Psoas muscle (tissue), 7 donors: ENCODE measurements at regions not wholly inside any gene's neighbourhood (a gene's known extent, or its start where the extent isn't known, plus 50 kb on each side); places are given as distances from the start of the nearest gene placed in this dataset.

Source experiments
- ATAC-seq, 4 donors: fragments of 200-7000 bp; cut with Tn5 transposase; one replicate each; pipeline ENCODE4 v1.9.1; 2020; ENCODE audit warnings: moderate library complexity in 3 of 4, mild to moderate bottlenecking in 2 of 4
- DNase-seq, 2 donors: peaks; one replicate each; pipeline ENCODE4 v3.0.0-alpha.2; 2020
- H3K27ac ChIP-seq: fragments of 200-600 bp; one replicate; pipeline ENCODE4 v1.8.0; 2022
- H3K27me3 ChIP-seq, 3 donors: fragments of 200-600 bp in 1 of 3; one replicate each; pipeline versions ENCODE4 v1.6.1 to v1.8.0; 2013 to 2022; ENCODE audit warnings: low read length in 2 of 3, mild to moderate bottlenecking in 2 of 3, moderate library complexity in 1 of 3; ENCODE audit not compliant: insufficient read depth in 3 of 3
- H3K36me3 ChIP-seq, 2 donors: fragments of 200-600 bp in 1 of 2; one replicate each; pipeline versions ENCODE4 v1.6.1 to v1.8.0; 2013 to 2022; ENCODE audit warnings: low read depth in 1 of 2, mild to moderate bottlenecking in 1 of 2, moderate library complexity in 1 of 2; ENCODE audit not compliant: insufficient read depth in 1 of 2
- H3K4me1 ChIP-seq: fragments of 200-600 bp; one replicate; pipeline ENCODE4 v1.8.0; 2022
- H3K4me3 ChIP-seq: fragments of 200-600 bp; one replicate; pipeline ENCODE4 v1.8.0; 2022; ENCODE audit warnings: mild to moderate bottlenecking
- H3K9me3 ChIP-seq: fragments of 200-600 bp; one replicate; pipeline ENCODE4 v1.8.0; 2022
- CTCF ChIP-seq: fragments of 200-600 bp; IDR thresholded peaks from one replicate; pipeline ENCODE4 v1.8.0; 2022; ENCODE audit warnings: antibody characterized with exemption
- WGBS, 3 donors: extraction: QIAGEN DNeasy Blood & Tissue Kit; methylation state at CpG; one replicate each; pipeline versions ENCODE4 v1.1.6 to v1.1.7; 2013; 5-methylcytosine and 5-hydroxymethylcytosine counted together
- intact Hi-C, 2 donors: fragments of 100-400 bp; cut with DNase I; formaldehyde crosslinking; loops; one replicate each; pipeline versions ENCODE4 v1.11.0 to v1.14.2; 2022
- donor health status: healthy with polysubstance abuse.
- donor health status: DM: no; HTN: no; CAD: no; lungs with moderate emphysema.
- donor health status: Bipolar disorder and iron deficiency.
- donor health status: healthy.
- donor health status: DM: yes; HTN: yes; CAD: no.
- donor health status: DM: no; HTN: no; CAD: no.
- donor health status: DM: yes; HTN: yes; CAD: no.

GRCh38 chr4:26130841-26131432 lies 189.9 kb upstream of the RBPJ start:
- Histone ChIP-seq H3K27ac (no peak overlapping the region), H3K4me1 (no peaks in the 10 kb centered on the region), H3K9me3 (no peaks in the 10 kb centered on the region), H3K36me3 (no peaks in the 10 kb centered on the region), H3K27me3 (no peaks in the 10 kb centered on the region), H3K4me3 (no peak overlapping the region)
- intact Hi-C loops, result no loop called here
- DNase-seq (no peak), ATAC-seq (no peak)
- 88 to 93% (median 92%) methylated on average over 11 of the region's 11 CpGs for WGBS, 3 donors
- TF ChIP-seq CTCF, result no peak

- no peak for ATAC-seq
These were observed 189.1 kb upstream of the RBPJ start for GRCh38 chr4:26131711-26132110.

GRCh38 chr4:26132858-26133257 lies 188.0 kb upstream of the RBPJ start:
- Histone ChIP-seq H3K4me3 (no peak overlapping the region), H3K27me3 (no peaks in the 10 kb centered on the region), H3K36me3 (no peaks in the 10 kb centered on the region), H3K4me1 (no peaks in the 10 kb centered on the region), H3K9me3 (no peaks in the 10 kb centered on the region), H3K27ac (no peak overlapping the region)
- ATAC-seq (no peak), DNase-seq (no peak)
- 88 to 93% (median 92%) methylated on average over 6 of the region's 6 CpGs for WGBS, 3 donors
- intact Hi-C loops, result no loop called here
- no peak for TF ChIP-seq CTCF

More at GRCh38 chr4:26131711-26132110, 189.1 kb upstream of the RBPJ start:
- Histone ChIP-seq H3K27ac (no peak overlapping the region), H3K36me3 (no peaks in the 10 kb centered on the region), H3K27me3 (no peaks in the 10 kb centered on the region), H3K4me3 (no peak overlapping the region), H3K4me1 (no peaks in the 10 kb centered on the region), H3K9me3 (no peaks in the 10 kb centered on the region)
- no peak for TF ChIP-seq CTCF
- 78 to 85% (median 79%) methylated on average over 6 of the region's 6 CpGs for WGBS, 3 donors
- intact Hi-C loops, result no loop called here
- DNase-seq, result no peak

- Histone ChIP-seq H3K4me3 (no peak overlapping the region), H3K27ac (no peak overlapping the region), H3K36me3 (no peaks in the 10 kb centered on the region), H3K4me1 (no peaks in the 10 kb centered on the region), H3K27me3 (no peaks in the 10 kb centered on the region), H3K9me3 (no peaks in the 10 kb centered on the region)
- ATAC-seq, result no peak
- no peak for DNase-seq
- TF ChIP-seq CTCF, result no peak
- intact Hi-C loops, result no loop called here
- WGBS, 3 donors, result 91 to 95% (median 93%) methylated on average over 2 of the region's 2 CpGs
These were observed 187.0 kb upstream of the RBPJ start for GRCh38 chr4:26133840-26134239.

- Histone ChIP-seq H3K27me3 (no peaks in the 10 kb centered on the region), H3K36me3 (no peaks in the 10 kb centered on the region), H3K4me3 (no peak overlapping the region), H3K9me3 (no peaks in the 10 kb centered on the region), H3K4me1 (peaks cover 9% of the 10 kb centered on the region), H3K27ac (no peak overlapping the region)
- TF ChIP-seq CTCF, result no peak
- DNase-seq, result no peak
- intact Hi-C loops, result no loop called here
- WGBS, 3 donors, result 59 to 74% (median 69%) methylated on average over 4 of the region's 4 CpGs
- no peak for ATAC-seq
These were observed 185.5 kb upstream of the RBPJ start for GRCh38 chr4:26135331-26135730.
